ENCODE measurements at regions not wholly inside any gene's neighbourhood (a gene's known extent, or its start where the extent isn't known, plus 50 kb on each side); places are given as distances from the start of the nearest gene placed in this dataset.

DNA sequence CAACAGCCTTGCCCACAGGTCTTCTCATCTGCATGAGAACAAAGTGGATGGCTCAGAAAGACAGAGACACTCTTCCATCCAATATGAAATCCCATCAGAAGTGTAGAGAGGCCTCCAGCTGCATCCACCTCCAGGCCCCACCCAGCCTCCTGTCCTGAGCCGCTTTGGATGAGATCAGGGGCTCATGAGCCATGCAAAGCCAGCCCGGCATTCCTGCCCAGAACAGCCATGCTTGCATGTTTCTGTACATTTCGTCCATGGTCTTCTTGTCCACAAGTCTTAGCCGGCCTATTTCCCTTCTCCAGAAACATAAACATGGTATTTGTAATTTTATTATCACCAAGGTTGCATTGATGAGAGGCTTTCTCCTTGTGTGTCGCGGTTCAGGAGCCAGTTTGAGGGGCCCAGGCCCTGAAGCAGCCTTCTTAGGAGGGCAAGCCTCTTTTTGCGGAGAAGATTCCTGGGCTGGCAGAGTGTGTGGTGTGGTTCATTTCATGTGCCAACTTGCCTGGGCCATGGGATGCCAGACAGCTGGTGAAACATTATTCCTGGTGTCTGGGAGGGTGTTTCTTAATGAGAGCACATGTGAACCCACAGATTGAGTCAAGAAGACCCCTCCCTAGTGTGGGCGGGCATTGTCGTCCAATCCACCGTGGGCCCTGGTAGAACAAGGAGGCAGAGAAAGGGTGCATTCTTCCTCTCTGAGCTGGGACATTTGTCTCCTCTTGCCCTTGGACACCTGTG is 928.9 kb downstream of the TBC1D22A start:
- DNase-seq, result no peak

- DNase-seq, result no peak
These were observed 928.1 kb downstream of the TBC1D22A start for GRCh38 chr22:47690586-47690985.

DNA sequence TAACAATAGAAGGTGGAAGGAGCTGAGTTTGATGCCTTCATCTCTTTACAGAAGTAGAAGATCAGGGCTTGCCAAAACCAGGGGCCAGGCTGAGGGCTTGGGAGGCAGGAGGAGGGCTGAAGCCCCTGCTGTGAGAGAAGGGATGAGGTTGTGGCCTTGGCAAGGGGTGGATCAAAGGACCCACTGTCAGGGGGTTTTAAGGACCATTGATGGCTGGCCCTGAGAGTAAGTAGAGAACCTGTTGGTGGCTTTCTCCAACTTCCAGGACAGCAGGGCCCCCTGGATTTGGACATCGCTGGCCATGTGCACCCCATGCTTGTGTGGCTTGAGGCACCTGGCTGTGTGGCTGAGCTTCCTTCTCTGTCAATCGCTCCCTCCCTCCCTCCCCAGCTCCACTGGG is 927.7 kb downstream of the TBC1D22A start:
- DNase-seq, result no peak

DNA sequence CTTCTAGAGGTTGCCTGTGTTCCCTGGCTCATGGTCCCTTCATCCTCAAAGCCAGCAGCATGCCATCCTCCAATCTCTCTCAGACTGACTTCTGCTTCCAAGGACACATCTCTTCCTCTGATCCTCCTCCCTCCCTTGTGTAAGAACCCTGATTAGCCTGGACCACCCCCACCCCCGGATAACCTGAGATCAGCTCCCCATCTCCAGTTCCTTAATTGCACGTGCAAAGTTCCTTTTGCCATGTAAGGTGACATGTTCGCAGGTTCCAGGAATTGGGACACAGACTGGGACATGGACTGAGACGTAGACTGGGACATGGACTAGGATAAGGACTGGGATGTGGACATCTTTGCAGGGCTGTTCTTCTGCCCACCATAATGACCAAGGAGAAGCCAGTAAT is 925.3 kb downstream of the TBC1D22A start:
- DNase-seq, result no peak

- DNase-seq, result no peak
These were observed 924.9 kb downstream of the TBC1D22A start for GRCh38 chr22:47687346-47687655.

- no peak for DNase-seq
These were observed 924.3 kb downstream of the TBC1D22A start for GRCh38 chr22:47686594-47687345.

DNA sequence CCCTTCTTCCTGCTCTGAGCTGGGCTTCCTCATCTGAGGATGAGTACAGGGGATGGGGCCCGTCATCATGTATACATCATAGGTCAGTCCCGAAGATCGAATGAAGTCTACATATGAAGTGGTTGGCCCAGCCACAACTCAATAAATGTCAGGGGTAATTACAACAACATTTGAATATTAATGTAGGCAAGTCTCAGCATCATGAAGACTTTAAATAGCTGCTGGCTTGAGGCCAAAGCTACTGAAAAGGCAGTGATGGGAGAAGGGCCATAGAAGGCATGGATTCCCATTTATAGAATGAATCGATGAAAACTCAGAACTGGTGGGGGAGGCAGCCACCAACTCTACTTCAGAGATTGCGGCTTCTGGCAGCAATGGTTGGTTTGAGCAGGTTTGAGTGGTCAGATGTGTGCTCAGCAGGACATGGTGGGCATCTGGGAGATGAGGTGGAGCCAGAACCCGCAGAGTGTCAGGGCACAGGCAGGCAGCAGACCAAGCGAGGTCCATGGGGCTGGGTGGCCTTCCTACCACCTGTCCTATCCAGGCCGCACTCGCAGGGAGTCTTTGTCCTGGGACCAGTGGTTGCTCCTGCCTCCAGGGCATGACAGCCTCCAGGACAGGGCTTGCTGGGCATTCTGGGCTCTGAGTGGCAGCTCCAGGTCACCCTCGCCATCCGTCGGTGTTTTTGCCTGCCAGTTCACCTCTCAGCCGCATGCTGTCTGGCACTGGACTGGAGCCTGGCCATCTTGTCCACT is 919.1 kb downstream of the TBC1D22A start:
- no peak for DNase-seq

DNA sequence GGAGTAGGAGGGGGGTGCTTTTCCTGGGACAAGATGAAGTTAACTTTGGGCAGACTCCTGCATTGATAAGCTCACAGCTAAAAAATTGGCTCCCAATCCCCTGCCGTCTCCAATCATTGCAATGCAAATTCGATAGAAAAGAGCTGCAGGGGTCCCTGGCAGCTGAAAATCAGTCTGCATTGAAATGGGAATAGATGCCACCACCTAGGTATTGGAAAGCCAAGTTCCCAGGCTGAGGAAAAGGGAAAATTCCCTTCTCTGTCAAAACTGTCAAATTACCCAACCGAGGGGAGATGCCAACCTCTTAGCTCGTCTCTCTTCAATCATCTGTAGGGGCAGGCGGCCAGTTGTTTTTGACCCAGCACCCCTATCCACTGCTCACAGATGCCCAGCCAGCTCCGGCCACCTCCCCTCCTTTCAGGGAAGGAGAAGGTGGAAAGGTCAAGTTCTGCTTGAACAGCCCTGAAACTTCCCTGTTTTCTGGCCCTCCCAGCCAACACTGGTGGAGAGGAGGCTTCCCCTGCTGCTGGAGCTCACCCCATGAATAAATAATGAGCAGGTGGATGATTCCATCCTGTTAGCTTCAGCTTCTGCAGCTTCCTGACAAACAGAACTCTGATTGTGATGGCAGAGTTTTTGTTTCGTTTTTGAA is 916.3 kb downstream of the TBC1D22A start:
- no peak for DNase-seq

DNA sequence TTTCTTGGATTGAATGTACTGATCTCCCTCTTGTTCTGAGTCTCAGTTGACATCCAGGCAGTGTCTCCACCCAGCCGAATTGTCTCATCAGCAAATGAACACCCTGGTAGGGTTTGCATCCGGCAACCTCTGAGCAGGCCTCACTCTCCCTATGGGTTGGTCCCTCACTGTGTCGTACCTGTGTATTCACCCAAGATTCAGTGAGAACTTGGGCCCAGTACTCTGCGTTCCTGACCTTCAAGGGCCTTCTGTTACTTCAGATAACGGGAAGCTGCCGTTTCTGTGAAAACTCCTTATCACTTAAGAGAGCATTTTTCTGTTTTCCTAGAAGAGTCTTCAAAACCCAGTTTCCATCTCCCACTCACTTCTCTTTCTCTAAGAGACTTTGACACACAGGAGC is 915.6 kb downstream of the TBC1D22A start:
- DNase-seq, result no peak

GRCh38 chr22:47676685-47677084 is 914.2 kb downstream of the TBC1D22A start:
- no peak for DNase-seq

- DNase-seq, result no peak
These were observed 912.1 kb downstream of the TBC1D22A start for GRCh38 chr22:47674600-47674999.

DNA sequence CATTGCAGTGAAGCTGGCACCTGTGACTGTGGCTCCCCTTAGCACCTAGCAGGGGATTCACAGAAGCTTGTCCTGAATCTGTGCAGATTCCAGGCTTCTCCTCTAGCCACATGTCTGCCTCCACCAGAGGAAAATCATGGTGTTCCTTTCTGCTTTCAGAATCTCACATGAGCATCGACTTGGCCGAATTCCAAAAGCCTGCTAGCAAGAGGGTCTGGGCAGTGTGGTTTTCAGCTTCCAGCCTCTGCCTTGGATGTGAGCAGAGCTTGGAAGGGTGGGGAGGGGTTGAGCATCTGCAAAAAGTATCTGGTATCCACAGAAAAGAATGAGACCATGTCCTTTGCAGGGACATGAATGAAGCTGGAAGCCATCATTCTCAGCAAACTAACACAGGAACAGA is 911.1 kb downstream of the TBC1D22A start:
- no peak for DNase-seq

GRCh38 chr22:47672526-47672925 is 910.1 kb downstream of the TBC1D22A start:
- DNase-seq, result no peak

DNA sequence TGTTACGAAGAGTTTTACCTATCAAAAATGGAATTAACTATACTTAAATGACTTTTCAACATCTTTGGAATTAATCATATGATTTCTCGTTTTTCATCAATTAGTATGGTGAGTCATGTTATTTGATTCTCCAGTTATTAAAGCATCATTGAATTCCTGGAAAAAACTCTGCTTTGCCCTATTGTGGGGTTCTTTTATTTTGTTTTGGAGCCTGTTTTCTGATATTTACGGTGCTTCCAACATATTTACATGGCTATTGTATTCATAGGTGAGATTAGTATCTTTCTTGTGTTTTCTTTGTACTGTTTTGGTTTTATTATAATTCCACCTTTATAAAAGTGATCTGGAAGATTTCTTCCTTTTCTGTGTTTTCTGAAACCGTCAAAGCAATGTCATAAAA is 902.7 kb downstream of the TBC1D22A start:
- DNase-seq, result no peak

- no peak for DNase-seq
These were observed 901.5 kb downstream of the TBC1D22A start for GRCh38 chr22:47663615-47664605.

DNA sequence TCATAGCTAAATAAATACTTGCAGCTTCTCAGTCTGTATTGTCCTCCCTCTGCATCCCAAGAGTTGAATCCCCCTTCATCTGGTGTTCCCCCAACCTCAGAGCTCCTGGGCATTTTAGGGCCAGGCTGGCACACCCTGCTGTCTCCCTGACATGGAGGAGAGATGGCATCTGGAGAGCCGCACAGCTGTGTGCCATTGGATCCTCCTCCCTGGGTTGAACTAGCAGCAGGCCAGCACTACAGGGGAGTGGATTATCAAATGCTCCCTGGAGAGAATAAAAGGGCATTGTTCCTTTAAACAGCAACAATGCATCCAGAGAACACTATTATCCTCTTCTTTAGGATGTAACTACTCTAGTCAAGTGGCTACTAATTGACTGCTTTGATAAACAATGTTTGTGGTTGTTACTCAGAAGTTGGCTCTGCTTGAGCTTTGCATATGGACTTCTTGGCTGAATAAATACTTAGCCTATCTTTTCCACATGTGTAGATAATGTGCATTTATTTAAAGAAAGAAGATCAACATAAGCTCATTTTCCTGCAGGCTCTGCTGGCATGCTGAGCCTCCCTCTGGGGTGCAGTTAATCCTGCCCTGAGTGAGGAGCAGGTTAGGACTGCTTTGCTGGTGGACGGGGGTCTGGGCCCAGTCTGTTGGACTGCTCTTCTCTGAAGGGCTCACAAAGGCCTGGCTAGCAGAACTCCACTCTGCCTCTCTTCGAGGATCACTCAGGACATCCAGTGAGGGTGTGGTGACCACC is 897.2 kb downstream of the TBC1D22A start:
- DNase-seq, result no peak

DNA sequence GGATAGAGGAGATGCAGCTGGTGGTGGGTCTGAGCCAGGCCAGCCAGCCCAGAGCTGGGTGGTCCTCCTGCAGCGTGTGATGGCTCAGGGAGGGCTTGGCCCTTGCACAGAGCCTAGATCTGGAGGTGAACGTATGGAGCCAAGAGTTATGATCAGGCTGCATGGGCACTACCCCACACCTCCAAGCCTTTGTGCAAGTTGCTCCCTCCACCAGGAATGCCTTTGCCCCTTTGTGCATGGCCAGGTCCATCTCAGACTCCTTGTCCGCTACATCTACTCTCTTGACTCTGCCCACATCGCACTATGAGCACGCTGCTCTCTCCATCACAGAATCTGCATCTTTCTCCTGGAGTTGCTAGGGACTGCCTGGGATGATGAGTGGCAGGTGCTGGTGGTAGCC is 895.7 kb downstream of the TBC1D22A start:
- DNase-seq, result no peak

DNA sequence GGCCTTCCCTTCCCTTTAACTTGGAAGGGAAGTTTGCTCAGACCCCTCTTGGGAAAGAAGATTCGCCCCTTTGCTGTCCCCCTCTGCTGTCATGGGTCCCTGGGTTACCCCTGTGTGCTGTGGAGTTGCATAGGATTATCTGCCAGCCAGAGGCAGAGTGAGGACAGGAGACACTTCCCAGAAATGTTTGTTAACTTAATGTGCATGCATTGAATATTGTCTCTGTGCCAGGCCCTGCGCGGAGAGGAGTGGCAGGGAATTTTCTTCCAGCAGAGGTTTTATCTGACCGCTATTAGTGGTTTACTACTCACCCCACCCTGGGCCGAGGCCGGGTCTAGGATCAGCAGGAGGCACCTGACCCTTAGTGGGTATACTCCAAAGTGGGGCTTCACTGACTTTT is 894.8 kb downstream of the TBC1D22A start:
- no peak for DNase-seq

GRCh38 chr22:47656806-47657205 is 894.4 kb downstream of the TBC1D22A start:
- no peak for DNase-seq

DNA sequence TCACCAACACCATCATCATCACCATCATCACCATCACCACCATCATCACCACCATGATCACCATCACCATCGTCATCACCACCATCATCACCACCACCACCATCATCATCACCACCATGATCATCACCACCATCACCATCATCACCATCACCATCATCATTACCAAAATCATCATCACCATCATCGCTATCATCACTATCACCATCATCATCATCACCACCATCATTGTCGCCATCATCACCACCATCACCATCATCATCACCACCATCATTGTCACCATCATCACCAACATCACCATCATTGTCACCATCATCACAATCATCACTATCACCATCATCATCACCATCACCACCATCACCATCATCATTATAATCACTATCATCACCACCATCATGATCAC is 893.5 kb downstream of the TBC1D22A start:
- no peak for DNase-seq

DNA sequence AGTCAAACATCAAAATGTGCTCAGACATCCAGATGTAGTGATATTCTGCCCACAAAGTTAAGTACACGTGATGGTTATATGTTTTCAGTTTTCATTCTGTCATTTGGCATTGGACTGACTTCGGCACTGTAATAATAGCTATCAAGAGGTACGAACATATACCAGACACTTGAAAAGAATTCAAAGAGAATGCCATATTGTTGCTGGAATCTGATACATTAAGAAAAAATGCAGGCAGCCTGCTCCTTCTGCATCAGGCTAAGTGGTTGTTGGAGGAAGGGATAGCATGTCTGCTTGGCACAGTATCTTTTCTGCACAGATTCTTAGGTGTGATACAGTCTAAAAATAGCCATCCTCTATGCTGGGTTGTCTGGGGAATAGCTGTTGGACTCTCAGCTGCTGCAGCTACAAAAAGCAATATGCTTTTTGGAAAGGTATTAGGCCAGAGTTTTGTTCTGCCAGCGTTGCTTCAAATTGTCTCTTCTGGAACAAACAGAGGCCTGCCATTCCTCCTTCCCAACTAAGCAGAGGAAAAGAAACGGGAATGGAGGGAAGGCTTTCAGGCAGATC is 892.6 kb downstream of the TBC1D22A start:
- DNase-seq, result no peak
